Chondrocyte (in vitro differentiated cells): ENCODE measurements at regions not wholly inside any gene's neighbourhood (a gene's known extent, or its start where the extent isn't known, plus 50 kb on each side); places are given as distances from the start of the nearest gene placed in this dataset.
"Not testable (repeated sequence)": the region's sequence is repeated elsewhere in the genome, so short reads cannot be mapped to it uniquely, and the experiment has no call there.

Source experiments
- DNase-seq: peaks from one replicate; pipeline ENCODE4 v3.0.0; 2021; ENCODE audit warnings: mixed read lengths, low spot score
- H3K27ac Mint-ChIP-seq: one replicate; pipeline ENCODE4 v1.8.0; 2021; ENCODE audit warnings: mild to moderate bottlenecking, moderate library complexity, mixed read lengths; ENCODE audit not compliant: unreplicated experiment
- H3K27me3 Mint-ChIP-seq: 2 replicates; pipeline ENCODE4 v1.8.0; 2021; ENCODE audit warnings: low read depth, mixed read lengths
- H3K36me3 Mint-ChIP-seq: 2 replicates; pipeline ENCODE4 v1.8.0; 2021; ENCODE audit warnings: low read depth, mixed read lengths
- H3K4me1 Mint-ChIP-seq: 2 replicates; pipeline ENCODE4 v1.8.0; 2021; ENCODE audit warnings: low read depth, mild to moderate bottlenecking, mixed read lengths
- H3K4me3 Mint-ChIP-seq: one replicate; pipeline ENCODE4 v1.8.0; 2021; ENCODE audit warnings: mild to moderate bottlenecking, moderate library complexity, mixed read lengths; ENCODE audit not compliant: unreplicated experiment
- H3K9me3 Mint-ChIP-seq: 2 replicates; pipeline ENCODE4 v1.8.0; 2021; ENCODE audit warnings: low read depth, mixed read lengths
- CTCF ChIP-seq: fragments of 200-600 bp; sonication (generic); IDR thresholded peaks from 2 replicates; pipeline ENCODE4 v1.5.0; 2021; ENCODE audit warnings: antibody characterized with exemption, mild to moderate bottlenecking, moderate library complexity

GRCh38 chr21:38082936-38083485 lies 166.8 kb upstream of the KCNJ6 start:
- TF ChIP-seq CTCF, result no peak
- H3K4me1 Mint-ChIP-seq, result peaks cover 15% of the 10 kb centered on the region
- DNase-seq, result no peak
- no peak overlapping the region for H3K27ac Mint-ChIP-seq
- H3K9me3 Mint-ChIP-seq, result no peaks in the 10 kb centered on the region
- H3K27me3 Mint-ChIP-seq, result peaks cover 8% of the 10 kb centered on the region
- H3K4me3 Mint-ChIP-seq, result no peak overlapping the region
- H3K36me3 Mint-ChIP-seq, result no peaks in the 10 kb centered on the region

DNA sequence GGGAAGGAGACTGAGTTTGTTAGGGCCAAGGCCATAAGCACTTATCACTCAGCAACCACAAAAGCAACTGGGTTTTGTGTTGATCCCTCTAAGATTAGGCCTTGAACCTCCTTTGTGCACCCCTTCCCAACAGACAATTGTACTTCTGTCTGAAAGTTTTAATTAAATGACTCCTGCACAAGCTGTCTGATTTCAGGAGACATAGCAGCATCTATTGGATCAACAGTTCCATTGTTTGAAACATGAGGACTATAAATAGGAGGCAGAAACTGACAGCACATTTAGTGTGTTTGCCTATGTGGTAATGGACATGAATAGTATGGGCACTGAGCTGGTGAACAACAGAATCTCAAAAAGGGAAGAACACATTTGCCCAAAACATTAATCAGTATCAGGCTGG lies 167.3 kb upstream of the KCNJ6 start:
- H3K27me3 Mint-ChIP-seq, result peaks cover 8% of the 10 kb centered on the region
- H3K4me3 Mint-ChIP-seq, result no peak overlapping the region
- DNase-seq, result no peak
- H3K9me3 Mint-ChIP-seq, result no peaks in the 10 kb centered on the region
- no peak for TF ChIP-seq CTCF
- H3K27ac Mint-ChIP-seq, result no peak overlapping the region
- H3K36me3 Mint-ChIP-seq, result no peaks in the 10 kb centered on the region
- H3K4me1 Mint-ChIP-seq, result peaks cover 9% of the 10 kb centered on the region

GRCh38 chr21:38086580-38086979 lies 170.2 kb upstream of the KCNJ15 start:
- H3K27me3 Mint-ChIP-seq, result peaks cover 13% of the 10 kb centered on the region
- no peaks in the 10 kb centered on the region for H3K9me3 Mint-ChIP-seq
- no peak overlapping the region for H3K4me3 Mint-ChIP-seq
- DNase-seq, result no peak
- no peaks in the 10 kb centered on the region for H3K36me3 Mint-ChIP-seq
- no peak for TF ChIP-seq CTCF
- H3K27ac Mint-ChIP-seq, result no peak overlapping the region
- no peaks in the 10 kb centered on the region for H3K4me1 Mint-ChIP-seq

GRCh38 chr21:38088916-38089762 lies 167.7 kb upstream of the KCNJ15 start:
- no peak overlapping the region for H3K4me3 Mint-ChIP-seq

GRCh38 chr21:38089763-38090046 lies 167.1 kb upstream of the KCNJ15 start:
- Mint-ChIP-seq H3K9me3 (no peaks in the 10 kb centered on the region), H3K4me3 (no peak overlapping the region), H3K27ac (no peak overlapping the region), H3K36me3 (no peaks in the 10 kb centered on the region), H3K4me1 (no peaks in the 10 kb centered on the region), H3K27me3 (peaks cover 15% of the 10 kb centered on the region)
- TF ChIP-seq CTCF, result no peak
- no peak for DNase-seq

More at GRCh38 chr21:38088916-38089762, 167.7 kb upstream of the KCNJ15 start:
- H3K27ac Mint-ChIP-seq, result no peak overlapping the region
- no peak for DNase-seq
- TF ChIP-seq CTCF, result no peak
- H3K9me3 Mint-ChIP-seq, result no peaks in the 10 kb centered on the region
- H3K27me3 Mint-ChIP-seq, result peaks cover 13% of the 10 kb centered on the region
- H3K36me3 Mint-ChIP-seq, result no peaks in the 10 kb centered on the region
- H3K4me1 Mint-ChIP-seq, result no peaks in the 10 kb centered on the region

DNA sequence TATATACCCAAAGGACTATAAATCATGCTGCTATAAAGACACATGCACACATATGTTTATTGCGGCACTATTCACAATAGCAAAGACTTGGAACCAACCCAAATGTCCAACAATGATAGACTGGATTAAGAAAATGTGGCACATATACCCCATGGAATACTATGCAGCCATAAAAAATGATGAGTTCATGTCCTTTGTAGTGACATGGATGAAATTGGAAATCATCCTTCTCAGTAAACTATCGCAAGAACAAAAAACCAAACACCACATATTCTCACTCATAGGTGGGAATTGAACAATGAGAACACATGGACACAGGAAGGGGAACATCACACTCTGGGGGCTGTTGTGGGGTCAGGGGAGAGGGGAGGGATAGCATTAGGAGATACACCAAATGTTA lies 165.7 kb upstream of the KCNJ15 start:
- not testable (repeated sequence) for H3K36me3 Mint-ChIP-seq, H3K27ac Mint-ChIP-seq, H3K9me3 Mint-ChIP-seq, DNase-seq, H3K4me3 Mint-ChIP-seq, H3K4me1 Mint-ChIP-seq
- H3K27me3 Mint-ChIP-seq, result peaks cover 15% of the 10 kb centered on the region
